ENCODE measurements at regions not wholly inside any gene's neighbourhood (a gene's known extent, or its start where the extent isn't known, plus 50 kb on each side); places are given as distances from the start of the nearest gene placed in this dataset.

- DNase-seq (ENCODE audit: low spot score) (no peak), ATAC-seq (no peak), FAIRE-seq (no peak)
- intact Hi-C loops (cut with micrococcal nuclease; ENCODE audit: unreplicated experiment), result no loop called here
- no peaks in the 10 kb centered on the region for H3K79me2 ChIP-seq (ENCODE audit: insufficient read depth, low read length)
- no peak for TF ChIP-seq SOX6 (IDR thresholded peaks at IDR 0.05)
- TF ChIP-seq SOX6 (CRISPR knock-in tag; IDR thresholded peaks at IDR 0.05), result no peak
- TF ChIP-seq ATF4 (CRISPR knock-in tag; IDR thresholded peaks at IDR 0.05), result no peak
- no peak for TF ChIP-seq NCOR1 (IDR thresholded peaks at IDR 0.05; ENCODE audit: borderline replicate concordance, low read length)
- TF ChIP-seq ZNF615 (CRISPR knock-in tag; IDR thresholded peaks at IDR 0.05; ENCODE audit: borderline replicate concordance), result no peak
- no peak for TF ChIP-seq HOXA5 (CRISPR knock-in tag; IDR thresholded peaks at IDR 0.05)
- TF ChIP-seq ZNF562 (CRISPR knock-in tag; IDR thresholded peaks at IDR 0.05; ENCODE audit: borderline replicate concordance), result no peak
- in situ Hi-C loops (cut with HindIII; ENCODE audit: extremely low pct_ligation_motif_present, low pct_unique_long_range_greater_than_20kb), result loop anchor here (25.0 kb wide), 1 partner anchor 97 kb away; no protein-coding TSS in a partner anchor
- no peak overlapping the region for H2AFZ ChIP-seq (ENCODE audit: low read length)
- POLR2A ChIA-PET, result no interaction called here
- no peaks in the 10 kb centered on the region for H3K9me3 ChIP-seq (ENCODE audit: low read length)
- no peak overlapping the region for H3K4me2 ChIP-seq (ENCODE audit: low read depth, low read length)
- no TSS peak for BruUV-seq (replicated peaks)
- CTCF ChIA-PET (ENCODE audit: low intra/inter-chr PET ratio, low total read pairs), result no interaction called here
- peaks cover 23 to 60% of the 10 kb centered on the region in 2 experiments for H3K27me3 ChIP-seq (ENCODE audit: control insufficient read depth in 1 of 2, insufficient read depth in 2 of 2, low read length in 2 of 2)
- no peak overlapping the region for H3K9ac ChIP-seq (ENCODE audit: insufficient read depth, low read depth, low read length)
- H3K4me1 ChIP-seq (ENCODE audit: insufficient read depth, low read length), result peaks cover 10% of the 10 kb centered on the region
- no peaks in the 10 kb centered on the region for H3K36me3 ChIP-seq (replicated peaks in 1 of 2; ENCODE audit: control insufficient read depth in 1 of 2, insufficient read depth in 2 of 2, low read length in 2 of 2)
- no peak overlapping the region for H3K4me3 ChIP-seq (replicated peaks in 1 of 3; ENCODE audit: insufficient read depth in 1 of 3, low read depth in 2 of 3, low read length in 3 of 3)
- no peaks in the 10 kb centered on the region for H4K20me1 ChIP-seq (ENCODE audit: insufficient read depth, low read length)
- no peak overlapping the region for H3K27ac ChIP-seq (ENCODE audit: extremely low read length, insufficient read depth, low read length)
- 24% methylated on average over 18 of the region's 21 CpGs for WGBS (ENCODE audit: low lambda C conversion rate)
Observed at GRCh38 chr16:11414815-11415775, 69.8 kb downstream of the RMI2 start.

Measured in HepG2 (cell line).